Renal cortex interstitium (tissue), 11 donors: ENCODE measurements at regions not wholly inside any gene's neighbourhood (a gene's known extent, or its start where the extent isn't known, plus 50 kb on each side); places are given as distances from the start of the nearest gene placed in this dataset.
"Not testable (repeated sequence)": the region's sequence is repeated elsewhere in the genome, so short reads cannot be mapped to it uniquely, and the experiment has no call there.

Source experiments
- DNase-seq, 11 donors: peaks; one replicate each; pipeline ENCODE4 v3.0.0-alpha.2; 2013; ENCODE audit warnings: low read depth in 9 of 11, low spot score in 4 of 11; ENCODE audit errors: extremely low read depth in 1 of 11

GRCh38 chr4:187390646-187391045 lies 604.9 kb upstream of the ZFP42 start:
- DNase-seq = no peak

DNA sequence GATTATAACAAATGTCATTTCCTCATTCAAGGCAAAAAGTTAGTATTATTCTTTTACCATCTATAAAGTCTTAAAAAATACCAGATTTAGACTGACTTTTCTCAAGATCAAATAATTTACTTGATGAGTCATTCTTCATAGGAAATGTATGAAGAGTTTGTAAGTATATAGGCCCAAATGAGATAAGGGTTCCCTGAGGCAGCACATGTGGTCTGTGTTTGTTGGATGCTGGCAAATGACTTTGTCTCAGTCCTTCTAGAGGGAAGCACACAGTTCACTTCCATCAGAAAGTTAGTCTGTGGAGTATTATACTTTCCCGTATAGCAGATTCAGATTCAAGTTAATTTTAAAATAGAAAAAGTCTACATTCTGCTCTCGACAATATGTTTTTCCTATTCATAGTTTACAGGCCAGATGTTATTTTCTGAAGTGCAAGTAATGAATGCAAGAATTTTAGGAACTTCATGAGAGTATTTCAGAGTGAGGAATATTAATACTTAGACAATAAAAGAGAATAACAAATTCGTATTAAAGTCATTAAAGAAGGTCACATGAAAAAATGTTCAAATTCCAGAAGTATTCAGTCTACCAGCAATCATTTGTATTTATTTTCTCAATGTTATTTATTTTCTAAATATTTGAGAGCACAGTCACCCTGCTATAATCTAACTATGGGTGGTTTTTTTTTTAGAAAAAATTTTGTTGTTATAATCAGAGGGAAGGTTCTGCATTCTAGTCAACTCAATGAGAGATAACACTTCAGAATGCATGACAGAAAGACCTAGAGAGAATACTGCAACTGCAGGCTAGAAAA lies 601.8 kb upstream of the ZFP42 start:
- no peak for DNase-seq

- DNase-seq = no peak
These were observed 599.5 kb upstream of the ZFP42 start for GRCh38 chr4:187396106-187396505.

- DNase-seq = not testable (repeated sequence)
These were observed 587.1 kb upstream of the ZFP42 start for GRCh38 chr4:187408447-187408846.

DNA sequence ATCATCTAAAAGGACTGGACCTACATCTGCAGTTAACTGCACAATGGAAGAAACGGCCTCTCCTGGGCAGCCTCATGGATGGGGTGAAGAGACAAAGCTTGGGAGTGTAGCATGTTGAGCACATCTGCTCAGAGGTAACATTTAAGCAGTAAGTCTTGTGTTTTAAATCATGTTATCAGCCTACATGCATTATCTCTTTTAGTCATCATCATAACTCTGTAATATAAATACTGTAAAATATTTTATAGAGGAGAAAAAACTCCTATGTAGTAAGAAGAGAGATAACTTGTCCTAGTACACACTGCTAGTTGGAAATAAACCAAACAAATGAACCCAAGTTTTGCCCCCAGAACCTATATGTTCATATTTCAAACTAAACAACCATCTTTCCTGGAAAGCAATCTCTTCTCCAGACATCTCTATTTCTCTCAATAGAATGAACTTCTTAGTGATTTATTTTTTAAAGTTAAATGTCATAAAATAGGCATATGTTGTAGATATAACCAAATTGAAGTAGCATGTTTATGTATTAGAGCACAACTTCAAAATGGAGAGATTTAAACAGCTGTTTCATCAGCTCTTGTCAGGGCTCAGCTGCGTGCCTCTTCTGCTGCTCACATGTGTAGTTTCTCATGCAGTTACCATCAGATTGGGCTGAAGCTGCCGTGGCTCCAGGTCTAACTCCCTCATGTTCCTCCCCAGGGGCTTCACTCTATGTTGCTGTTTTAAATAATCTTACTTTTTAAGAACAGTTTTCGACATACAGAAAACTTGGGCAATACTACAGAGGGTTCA lies 581.8 kb upstream of the ZFP42 start:
- DNase-seq = no peak

GRCh38 chr4:187414716-187415115 lies 580.9 kb upstream of the ZFP42 start:
- no peak for DNase-seq

- no peak for DNase-seq
These were observed 580.3 kb upstream of the ZFP42 start for GRCh38 chr4:187415231-187415630.

DNA sequence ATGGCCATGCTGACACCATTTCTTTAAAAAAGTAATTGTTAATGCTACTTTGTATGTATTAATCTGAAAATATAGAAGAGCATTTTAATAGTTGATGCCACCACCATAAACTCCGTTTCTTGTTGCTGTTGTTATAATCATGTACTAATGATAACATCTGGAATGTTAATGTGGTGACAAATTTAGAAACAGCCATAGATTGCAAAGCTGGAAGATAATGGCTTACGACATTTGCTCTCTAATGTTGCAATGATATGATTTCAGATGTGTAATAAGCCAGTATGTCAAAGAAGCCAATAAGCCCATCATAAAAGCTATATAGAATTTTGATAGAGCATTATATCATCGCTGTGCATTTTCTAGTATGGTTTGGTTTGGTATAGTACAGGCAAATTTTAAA lies 579.4 kb upstream of the ZFP42 start:
- DNase-seq = no peak

- DNase-seq = no peak
These were observed 577.9 kb upstream of the ZFP42 start for GRCh38 chr4:187417721-187418120.

DNA sequence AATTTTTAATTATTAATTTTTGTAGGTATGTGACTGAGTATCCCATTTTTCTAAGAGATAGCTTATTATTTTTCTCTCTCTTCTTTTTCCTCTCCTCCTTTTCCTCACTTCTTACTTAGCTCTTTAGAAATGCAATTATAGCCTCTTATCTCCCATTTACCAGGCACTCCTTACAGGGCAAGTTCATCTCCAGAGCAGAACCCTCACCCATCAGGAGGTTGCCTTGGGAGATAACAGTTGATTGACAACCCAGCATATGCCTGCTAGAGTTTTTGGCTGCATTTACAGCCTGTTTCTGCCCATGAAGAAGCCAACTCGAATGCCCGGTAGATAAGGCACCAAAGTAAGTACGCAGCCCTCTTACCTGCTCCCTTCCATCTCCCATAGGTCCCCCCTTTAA lies 572.9 kb upstream of the ZFP42 start:
- no peak for DNase-seq

- DNase-seq = no peak
These were observed 570.9 kb upstream of the ZFP42 start for GRCh38 chr4:187424636-187425035.

DNA sequence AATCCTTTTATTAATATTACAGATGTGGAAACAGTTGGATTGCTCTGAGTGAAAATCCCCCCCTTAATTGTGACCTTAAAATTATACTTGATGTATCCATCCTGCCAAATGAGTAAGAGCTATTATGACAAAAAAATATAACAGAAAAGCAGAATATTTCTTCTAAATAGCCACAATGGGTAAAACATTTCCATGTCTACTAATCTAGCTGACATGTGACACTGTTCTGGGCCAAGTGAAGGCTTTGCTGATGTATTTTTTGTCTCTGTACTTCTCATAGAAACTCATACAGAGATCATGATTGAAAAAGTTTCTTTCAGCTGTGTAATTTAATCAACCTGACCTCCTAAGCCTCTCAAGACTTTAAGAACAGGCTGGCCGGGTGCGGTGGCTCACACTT lies 569.1 kb upstream of the ZFP42 start:
- DNase-seq = no peak

GRCh38 chr4:187432310-187432709 lies 563.3 kb upstream of the ZFP42 start:
- DNase-seq = no peak

- no peak for DNase-seq
These were observed 562.4 kb upstream of the ZFP42 start for GRCh38 chr4:187433141-187433540.

GRCh38 chr4:187436251-187436650 lies 559.3 kb upstream of the ZFP42 start:
- no peak for DNase-seq

DNA sequence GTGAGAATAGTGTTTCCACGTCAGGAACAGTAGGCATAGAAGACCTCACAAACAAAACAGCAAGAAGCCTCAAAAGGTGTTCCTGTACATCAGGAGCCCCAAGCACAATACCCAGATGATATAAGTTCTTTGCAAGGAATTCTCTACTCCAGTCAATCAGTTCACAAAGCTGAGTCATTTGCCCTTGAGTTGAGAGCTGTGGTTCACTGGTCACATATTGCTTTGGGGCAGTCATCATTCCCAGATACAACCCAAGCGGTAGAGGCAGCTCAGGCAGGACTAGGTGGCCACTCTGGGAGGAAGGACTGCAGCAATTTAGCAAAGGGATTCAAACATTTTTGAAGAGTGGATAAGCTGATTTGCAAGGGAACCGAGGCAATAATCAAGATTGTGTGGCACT lies 551.5 kb upstream of the ZFP42 start:
- no peak for DNase-seq

- DNase-seq = no peak
These were observed 545.9 kb upstream of the ZFP42 start for GRCh38 chr4:187449702-187450101.

DNA sequence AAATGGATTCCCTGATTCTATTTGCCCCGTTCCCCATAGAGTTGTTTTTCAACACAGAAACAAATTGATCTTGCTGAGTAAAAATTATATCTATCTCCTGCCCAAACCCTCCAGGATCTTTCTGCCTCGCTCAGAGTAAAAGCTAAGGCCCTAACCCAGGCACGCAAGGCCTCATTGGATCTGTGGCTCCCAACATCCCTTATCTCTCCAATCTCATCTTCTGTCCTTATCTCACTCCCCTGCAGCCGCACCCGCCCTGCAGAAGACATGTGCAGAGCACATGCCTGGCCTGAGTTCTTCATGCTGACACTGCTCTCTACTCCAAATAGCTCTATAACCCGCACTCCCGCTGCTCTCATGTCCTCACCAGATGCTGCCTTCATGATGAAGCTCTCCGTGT lies 543.8 kb upstream of the ZFP42 start:
- no peak for DNase-seq

GRCh38 chr4:187460016-187460415 lies 535.6 kb upstream of the ZFP42 start:
- no peak for DNase-seq

- no peak for DNase-seq
These were observed 531.0 kb upstream of the ZFP42 start for GRCh38 chr4:187464573-187464972.

GRCh38 chr4:187467224-187467623 lies 528.3 kb upstream of the ZFP42 start:
- no peak for DNase-seq
